HG03469 (cell line): ENCODE measurements at regions not wholly inside any gene's neighbourhood (a gene's known extent, or its start where the extent isn't known, plus 50 kb on each side); places are given as distances from the start of the nearest gene placed in this dataset.
"Not testable (repeated sequence)": the region's sequence is repeated elsewhere in the genome, so short reads cannot be mapped to it uniquely, and the experiment has no call there.

Experiments used
- ATAC-seq: cut with Tn5 transposase; IDR thresholded peaks from one replicate; pipeline ENCODE4 v1.9.1; 2021; ENCODE audit warnings: mild to moderate bottlenecking, moderate library complexity, moderate number of reproducible peaks; ENCODE audit not compliant: unreplicated experiment

DNA sequence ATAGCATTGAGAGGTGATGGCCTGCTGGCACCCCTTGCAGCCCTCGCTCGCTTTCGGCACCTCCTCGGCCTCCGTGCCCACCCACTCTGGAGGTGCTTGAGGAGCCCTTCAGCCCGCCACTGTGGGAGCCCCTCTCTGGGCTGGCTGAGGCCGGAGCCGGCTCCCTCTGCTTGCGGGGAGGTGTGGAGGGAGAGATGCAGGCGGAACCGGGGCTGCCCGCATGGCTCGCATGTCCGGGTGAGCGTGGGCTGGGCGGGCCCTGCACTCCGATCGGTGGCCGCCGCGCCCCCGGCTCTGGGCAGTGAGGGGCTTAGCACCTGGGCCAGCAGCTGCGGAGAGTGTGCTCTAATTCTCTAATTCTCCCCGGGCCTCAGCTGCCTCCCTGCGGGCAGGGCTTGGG, 101.1 kb downstream of the KIF4B start:
- ATAC-seq = no peak

- no peak for ATAC-seq
These were observed 103.1 kb downstream of the KIF4B start for GRCh38 chr5:155116456-155117251.

DNA sequence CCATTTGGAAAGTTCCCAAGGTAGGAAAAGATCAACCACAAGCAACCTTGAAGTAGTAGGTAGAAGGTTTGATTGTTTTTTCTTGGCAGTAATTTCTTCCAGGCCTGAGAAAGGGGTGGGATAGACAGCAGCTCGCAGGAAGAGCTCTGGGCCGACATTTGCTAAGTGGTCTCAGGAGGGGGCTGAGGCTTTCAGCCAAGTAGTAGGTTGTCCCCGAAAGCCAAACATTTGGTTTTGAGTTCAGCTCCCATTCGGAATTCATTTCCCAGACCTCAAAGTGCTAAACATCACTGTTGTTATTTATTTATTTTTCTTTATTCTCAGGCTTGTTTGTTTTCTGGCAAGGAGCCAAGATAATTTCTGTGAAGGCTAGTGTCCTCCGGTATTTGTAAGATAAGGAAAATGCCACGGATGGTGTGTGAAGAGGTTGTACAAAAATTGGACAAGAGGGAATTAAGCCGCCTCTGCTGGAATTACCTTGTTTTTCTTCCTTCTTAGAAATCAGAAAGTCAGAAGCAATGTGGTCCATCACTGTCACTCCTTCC, 112.1 kb downstream of the KIF4B start:
- ATAC-seq = no peak

GRCh38 chr5:155126573-155126972, 113.0 kb downstream of the KIF4B start:
- no peak for ATAC-seq

- ATAC-seq = no peak
These were observed 114.0 kb downstream of the KIF4B start for GRCh38 chr5:155127552-155127951.

DNA sequence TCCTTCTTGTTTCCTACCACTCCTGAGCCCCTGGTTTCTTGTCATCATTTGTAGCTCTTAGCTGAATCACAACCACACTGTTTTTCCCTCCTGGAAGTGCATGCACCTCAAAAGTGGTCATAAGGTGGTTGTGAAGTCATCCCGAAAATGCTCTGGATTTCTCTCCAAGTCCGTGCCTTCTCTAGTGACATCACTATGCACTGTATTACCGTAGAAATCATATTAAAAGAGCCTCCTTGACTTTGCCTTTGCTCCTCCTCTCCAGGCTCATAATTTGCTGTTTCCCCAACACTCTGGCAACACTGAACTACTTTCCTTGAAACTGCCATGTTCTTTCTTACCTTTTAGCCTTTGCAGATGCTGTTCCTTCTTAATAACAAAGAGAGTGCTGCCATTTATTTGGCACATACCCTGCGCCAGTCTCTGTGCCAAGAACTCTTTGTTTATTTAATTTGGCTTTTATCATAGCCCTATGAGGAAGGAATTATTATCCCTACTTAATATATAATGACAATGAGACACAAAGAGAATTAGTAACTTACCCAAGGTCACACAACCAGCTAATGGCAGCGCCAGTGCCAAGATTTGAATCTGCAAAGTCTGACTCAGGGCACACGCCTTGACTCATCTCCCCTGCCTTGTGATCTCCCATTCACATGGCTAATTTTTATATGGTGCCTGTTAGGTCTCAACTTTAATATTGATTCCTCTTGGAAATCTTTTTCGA, 115.4 kb downstream of the KIF4B start:
- ATAC-seq = no peak

- ATAC-seq = no peak
These were observed 115.9 kb downstream of the KIF4B start for GRCh38 chr5:155129513-155129880.

DNA sequence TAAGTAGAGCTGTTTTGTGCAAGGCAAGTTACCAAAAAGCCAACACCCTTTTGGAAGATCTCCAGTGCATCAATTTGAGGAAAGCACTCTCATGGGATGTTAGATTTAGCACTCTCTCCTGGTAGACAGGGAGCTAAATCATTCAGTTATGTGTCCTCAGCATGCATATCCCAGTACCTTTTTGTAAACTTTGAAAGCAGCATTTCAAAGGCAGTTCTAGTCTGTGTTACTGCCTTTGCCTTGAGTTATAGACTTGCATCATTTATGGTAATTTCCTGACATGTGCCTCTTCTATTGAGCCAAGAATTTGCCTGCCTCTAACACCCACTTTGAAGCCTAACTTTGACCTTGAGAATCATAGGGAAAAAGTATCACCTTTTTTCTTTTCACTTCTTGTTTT, 120.6 kb downstream of the KIF4B start:
- no peak for ATAC-seq

DNA sequence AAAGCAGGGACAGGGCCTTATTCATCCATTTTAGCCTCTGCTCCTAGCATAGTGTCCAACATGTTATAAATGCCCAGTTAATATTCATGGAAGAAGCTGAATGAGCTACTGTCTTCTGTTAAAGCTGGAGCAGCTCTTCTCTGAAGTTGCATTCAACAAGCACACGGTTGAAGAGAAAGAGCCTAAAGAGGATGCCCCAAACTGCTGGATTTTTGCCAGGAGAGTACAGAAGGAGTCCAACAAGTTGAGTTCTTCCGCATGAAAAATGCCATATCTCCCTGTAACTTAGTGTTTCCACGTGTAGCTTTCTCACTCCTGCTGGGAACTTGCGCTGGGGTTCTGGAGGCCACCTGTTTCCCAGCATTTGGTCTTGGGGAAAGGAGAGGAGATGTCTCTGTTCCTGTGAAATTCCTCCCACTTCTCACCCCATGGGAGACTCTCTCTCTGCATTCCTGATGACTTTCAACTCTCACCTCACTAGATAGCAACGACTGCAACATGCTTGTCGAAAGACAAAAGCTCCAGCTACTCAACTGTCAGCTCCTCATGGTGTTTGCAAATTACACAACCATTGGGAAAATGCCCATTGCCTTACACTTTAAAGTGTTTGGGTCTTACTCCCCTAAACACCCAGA, 122.8 kb downstream of the KIF4B start:
- no peak for ATAC-seq

DNA sequence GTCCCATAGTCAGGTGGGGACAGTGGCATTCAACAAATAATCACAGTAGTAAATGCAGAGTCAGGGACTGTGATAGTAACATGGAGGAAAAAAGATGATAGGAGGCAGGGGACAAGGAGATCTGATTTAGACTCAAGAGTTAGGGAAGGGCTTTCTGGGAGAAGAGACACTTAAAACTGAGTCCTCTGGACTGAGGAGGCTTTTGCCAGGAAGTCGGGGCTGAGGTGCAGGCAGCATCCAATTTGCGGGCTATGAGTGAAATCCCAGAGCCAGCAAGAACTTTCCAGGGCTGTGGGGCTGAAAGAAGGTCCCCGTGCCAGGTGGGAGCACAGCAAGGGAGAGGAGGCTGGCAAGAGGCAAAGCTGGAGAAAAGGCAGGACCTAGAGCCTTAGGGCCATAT, 124.1 kb downstream of the KIF4B start:
- ATAC-seq = no peak

DNA sequence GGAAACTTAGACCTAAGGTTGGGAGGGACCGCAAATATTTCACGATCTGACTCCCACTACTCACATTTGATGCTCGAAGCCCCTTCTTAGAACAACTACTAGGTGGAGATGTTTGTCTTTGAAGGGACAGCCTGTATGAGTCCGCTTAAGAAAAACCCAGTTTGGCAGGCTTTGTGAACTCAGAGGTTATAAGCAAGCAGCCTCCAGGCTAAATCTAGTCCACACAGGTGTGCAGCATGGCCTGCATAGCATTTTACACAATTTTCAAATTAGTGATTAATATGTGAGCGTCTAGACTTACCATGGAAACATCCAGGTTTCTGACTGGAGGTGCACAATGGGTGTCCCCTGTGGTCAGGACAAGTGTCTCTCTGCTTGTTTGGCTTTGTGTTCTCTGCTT, 127.1 kb downstream of the KIF4B start:
- no peak for ATAC-seq

DNA sequence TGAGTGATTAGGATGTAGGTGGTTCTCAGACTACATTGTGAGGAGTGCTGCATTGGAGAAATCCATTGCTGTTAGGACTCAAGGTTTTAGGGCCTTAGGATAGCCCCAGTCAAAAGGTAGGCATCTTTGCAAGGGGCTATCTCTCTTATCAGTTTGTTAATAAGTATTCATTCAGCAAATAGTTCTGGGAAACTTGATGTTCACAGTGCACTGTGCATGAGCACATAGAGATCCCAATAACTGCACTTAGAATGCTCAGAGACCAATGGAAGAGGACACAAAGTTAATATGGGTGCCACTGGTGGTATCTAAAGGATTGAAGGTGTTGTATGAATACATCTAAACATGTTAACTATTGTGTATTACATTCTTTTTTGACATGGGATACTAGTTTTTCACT, 131.4 kb downstream of the KIF4B start:
- ATAC-seq = no peak

DNA sequence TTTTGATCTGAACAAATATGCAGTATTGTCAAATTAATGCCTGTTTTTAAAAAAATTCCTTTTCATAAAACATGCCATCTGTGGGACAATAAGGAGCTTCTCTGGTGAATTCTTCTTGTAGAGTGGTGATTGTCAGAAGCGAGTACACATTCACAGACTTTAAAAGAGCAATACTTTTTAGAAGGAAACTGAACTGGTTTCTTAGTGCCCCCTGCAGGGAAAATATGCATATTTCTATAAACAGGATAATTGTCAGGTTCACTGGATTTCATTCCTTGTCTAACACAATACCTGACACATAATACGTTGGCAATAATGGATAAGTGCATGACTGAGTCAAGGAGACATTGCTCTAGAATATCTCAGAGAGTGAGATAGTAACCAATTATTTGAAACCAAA, 133.7 kb downstream of the KIF4B start:
- ATAC-seq = no peak

GRCh38 chr5:155148694-155149093, 135.1 kb downstream of the KIF4B start:
- ATAC-seq = no peak

- ATAC-seq = no peak
These were observed 136.5 kb downstream of the KIF4B start for GRCh38 chr5:155150012-155150411.

DNA sequence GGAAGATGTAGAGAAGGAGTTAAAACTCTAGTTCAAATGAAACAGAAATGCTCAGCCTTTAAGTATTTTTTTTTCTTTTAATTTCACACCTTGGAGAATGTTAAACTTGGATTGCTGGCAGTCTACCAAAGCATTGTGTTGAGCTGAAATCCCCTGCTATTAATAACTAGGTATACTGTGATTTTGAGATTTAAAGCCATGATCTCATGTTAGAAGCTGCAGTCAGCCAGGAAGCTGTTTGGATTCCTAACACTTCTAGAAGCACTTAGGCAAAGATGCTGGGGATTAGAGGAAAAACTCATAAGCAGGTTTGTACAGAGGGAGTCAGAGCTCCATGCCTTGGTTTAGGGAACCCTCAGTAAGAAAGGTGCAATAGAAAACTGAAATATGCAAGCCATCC, 141.4 kb downstream of the KIF4B start:
- ATAC-seq = no peak

- ATAC-seq = not testable (repeated sequence)
These were observed 149.5 kb downstream of the KIF4B start for GRCh38 chr5:155163084-155163483.

GRCh38 chr5:155167736-155168135, 154.2 kb downstream of the KIF4B start:
- no peak for ATAC-seq

- ATAC-seq = no peak
These were observed 168.0 kb downstream of the KIF4B start for GRCh38 chr5:155181542-155181941.

DNA sequence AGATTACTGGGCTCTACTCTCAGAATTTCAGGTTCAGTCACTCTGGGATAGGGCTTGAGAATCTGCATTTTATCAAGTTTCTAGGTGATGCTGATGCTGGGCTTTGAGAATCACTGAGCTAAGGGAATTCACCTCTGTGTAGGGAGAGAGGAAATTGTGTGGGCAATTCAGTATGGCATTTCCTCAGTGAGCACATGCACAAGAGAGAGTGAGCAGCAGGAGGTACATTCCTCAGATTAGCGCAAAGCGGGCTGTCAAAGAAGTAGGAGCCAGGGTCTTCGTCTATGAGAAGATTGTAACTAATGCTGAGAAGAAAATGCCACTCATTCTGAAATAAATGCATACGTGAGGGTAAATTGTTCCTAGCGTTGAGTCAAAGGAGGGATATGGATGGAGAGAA, 175.9 kb downstream of the KIF4B start:
- no peak for ATAC-seq

- no peak for ATAC-seq
These were observed 176.4 kb downstream of the KIF4B start for GRCh38 chr5:155189981-155190380.

GRCh38 chr5:155193029-155193428, 179.5 kb downstream of the KIF4B start:
- ATAC-seq = no peak
